Left lobe of liver (tissue), 2 donors: ENCODE measurements at regions not wholly inside any gene's neighbourhood (a gene's known extent, or its start where the extent isn't known, plus 50 kb on each side); places are given as distances from the start of the nearest gene placed in this dataset.
A peak's percentile ranks its signal among the peaks of the same experiment; 100 is the strongest.
"Not testable (repeated sequence)": the region's sequence is repeated elsewhere in the genome, so short reads cannot be mapped to it uniquely, and the experiment has no call there.

ENCODE experiments used
- ATAC-seq: fragments of 200-7000 bp; cut with Tn5 transposase; one replicate; pipeline ENCODE4 v1.9.1; 2020; ENCODE audit warnings: mild to moderate bottlenecking, moderate library complexity
- DNase-seq: peaks from one replicate; pipeline ENCODE4 v3.0.0-alpha.2; 2020; ENCODE audit warnings: low spot score
- donor health status: DM: no; HTN: no; CAD: no; lungs with moderate emphysema.
- donor health status: DM: no; HTN: yes; CAD: no.

- DNase-seq (no peak), ATAC-seq (no peak)
Measured at GRCh38 chr13:71218960-71219359, 648.0 kb downstream of the DACH1 start.

- DNase-seq (no peak), ATAC-seq (no peak)
Measured at GRCh38 chr13:71217827-71218226, 649.2 kb downstream of the DACH1 start.

GRCh38 chr13:71214821-71215220 lies 652.2 kb downstream of the DACH1 start:
- ATAC-seq (no peak), DNase-seq (no peak)

GRCh38 chr13:71214357-71214756 lies 652.6 kb downstream of the DACH1 start:
- DNase-seq, result no peak
- no peak for ATAC-seq

- no peak for DNase-seq
- ATAC-seq, result no peak
Measured at GRCh38 chr13:71213252-71213821, 653.7 kb downstream of the DACH1 start.

GRCh38 chr13:71210861-71211260 lies 656.1 kb downstream of the DACH1 start:
- no peak for DNase-seq
- no peak for ATAC-seq

- ATAC-seq (peak; percentile 71), DNase-seq (no peak)
Measured at GRCh38 chr13:71209217-71209616, 657.8 kb downstream of the DACH1 start.

- ATAC-seq, DNase-seq: not testable (repeated sequence)
Measured at GRCh38 chr13:71184583-71184982, 682.4 kb downstream of the DACH1 start.

- not testable (repeated sequence) for DNase-seq, ATAC-seq
Measured at GRCh38 chr13:71183352-71183751, 683.7 kb downstream of the DACH1 start.

- DNase-seq, result no peak
- no peak for ATAC-seq
Measured at GRCh38 chr13:71171740-71172139, 695.3 kb downstream of the DACH1 start.

- ATAC-seq (no peak), DNase-seq (no peak)
Measured at GRCh38 chr13:71169180-71169579, 697.8 kb downstream of the DACH1 start.

GRCh38 chr13:71156550-71156949 lies 710.5 kb downstream of the DACH1 start:
- no peak for DNase-seq
- ATAC-seq, result no peak

GRCh38 chr13:71149498-71150363 lies 717.3 kb downstream of the DACH1 start:
- ATAC-seq (no peak), DNase-seq (no peak)

GRCh38 chr13:71149046-71149445 lies 718.0 kb downstream of the DACH1 start:
- ATAC-seq, result no peak

GRCh38 chr13:71148396-71148795 lies 718.6 kb downstream of the DACH1 start:
- ATAC-seq, result no peak
- no peak for DNase-seq

More at GRCh38 chr13:71149046-71149445, 718.0 kb downstream of the DACH1 start:
- no peak for DNase-seq

GRCh38 chr13:71144883-71145282 lies 722.1 kb downstream of the DACH1 start:
- DNase-seq (no peak), ATAC-seq (no peak)

GRCh38 chr13:71137101-71137500 lies 729.9 kb downstream of the DACH1 start:
- DNase-seq (no peak), ATAC-seq (no peak)

GRCh38 chr13:71124230-71124629 lies 742.8 kb downstream of the DACH1 start:
- DNase-seq, result no peak
- ATAC-seq, result no peak

- ATAC-seq, result no peak
- no peak for DNase-seq
Measured at GRCh38 chr13:71118779-71119364, 748.1 kb downstream of the DACH1 start.

- ATAC-seq (no peak), DNase-seq (no peak)
Measured at GRCh38 chr13:71117920-71118319, 749.1 kb downstream of the DACH1 start.

GRCh38 chr13:71115301-71115700 lies 751.7 kb downstream of the DACH1 start:
- no peak for ATAC-seq

GRCh38 chr13:71096421-71096820 lies 770.6 kb downstream of the DACH1 start:
- no peak for DNase-seq
- ATAC-seq, result no peak

More at GRCh38 chr13:71115301-71115700, 751.7 kb downstream of the DACH1 start:
- no peak for DNase-seq
